ENCODE measurements at regions not wholly inside any gene's neighbourhood (a gene's known extent, or its start where the extent isn't known, plus 50 kb on each side); places are given as distances from the start of the nearest gene placed in this dataset.
"Not testable (repeated sequence)": the region's sequence is repeated elsewhere in the genome, so short reads cannot be mapped to it uniquely, and the experiment has no call there.

DNA sequence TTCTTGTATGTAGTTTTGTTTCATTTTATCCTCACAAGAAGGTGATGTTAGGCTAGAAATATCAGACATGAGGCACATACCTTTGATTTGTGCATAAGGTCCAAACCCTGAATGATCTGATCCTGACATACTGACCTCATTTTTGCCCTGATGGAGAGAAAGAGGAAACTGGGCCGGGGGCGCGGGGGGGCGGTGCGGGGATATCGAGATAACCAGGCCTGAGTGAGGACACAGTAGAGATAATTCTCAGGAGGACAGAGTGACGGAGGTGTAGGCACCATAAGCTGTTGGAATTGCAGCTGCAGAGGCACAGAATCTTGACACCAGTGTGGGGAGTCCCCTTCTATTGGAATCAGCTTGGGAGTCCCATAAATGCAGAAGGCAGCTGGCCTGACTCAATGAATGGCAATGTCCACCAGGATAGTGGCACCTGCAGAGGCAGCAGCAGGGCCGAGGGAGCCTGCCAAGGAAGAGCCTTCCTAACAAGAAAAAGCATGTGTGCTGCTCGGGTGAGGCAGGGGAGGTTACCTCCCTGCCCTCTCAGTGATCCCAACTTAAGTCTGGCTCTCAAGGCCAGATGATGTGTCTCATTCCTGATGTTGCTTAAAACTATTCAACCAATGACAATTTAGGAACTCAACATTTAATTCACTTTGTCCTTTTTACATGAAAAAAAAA, 234.3 kb upstream of the MSX2 start:
- Mint-ChIP-seq H3K9me3 (peaks cover 16% of the 10 kb centered on the region), H3K27ac (no peak overlapping the region), H3K27me3 (ENCODE audit: low read depth) (no peaks in the 10 kb centered on the region), H3K36me3 (no peaks in the 10 kb centered on the region), H3K4me1 (peaks cover 11% of the 10 kb centered on the region), H3K4me3 (no peak overlapping the region)
- DNase-seq (ENCODE audit: low spot score in 2 of 2, unreplicated experiment in 2 of 2) = no peak
- TF ChIP-seq, protein P1, sequence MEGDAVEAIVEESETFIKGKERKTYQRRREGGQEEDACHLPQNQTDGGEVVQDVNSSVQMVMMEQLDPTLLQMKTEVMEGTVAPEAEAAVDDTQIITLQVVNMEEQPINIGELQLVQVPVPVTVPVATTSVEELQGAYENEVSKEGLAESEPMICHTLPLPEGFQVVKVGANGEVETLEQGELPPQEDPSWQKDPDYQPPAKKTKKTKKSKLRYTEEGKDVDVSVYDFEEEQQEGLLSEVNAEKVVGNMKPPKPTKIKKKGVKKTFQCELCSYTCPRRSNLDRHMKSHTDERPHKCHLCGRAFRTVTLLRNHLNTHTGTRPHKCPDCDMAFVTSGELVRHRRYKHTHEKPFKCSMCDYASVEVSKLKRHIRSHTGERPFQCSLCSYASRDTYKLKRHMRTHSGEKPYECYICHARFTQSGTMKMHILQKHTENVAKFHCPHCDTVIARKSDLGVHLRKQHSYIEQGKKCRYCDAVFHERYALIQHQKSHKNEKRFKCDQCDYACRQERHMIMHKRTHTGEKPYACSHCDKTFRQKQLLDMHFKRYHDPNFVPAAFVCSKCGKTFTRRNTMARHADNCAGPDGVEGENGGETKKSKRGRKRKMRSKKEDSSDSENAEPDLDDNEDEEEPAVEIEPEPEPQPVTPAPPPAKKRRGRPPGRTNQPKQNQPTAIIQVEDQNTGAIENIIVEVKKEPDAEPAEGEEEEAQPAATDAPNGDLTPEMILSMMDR (IDR thresholded peaks at IDR 0.05; ENCODE audit: unreplicated experiment) = no peak

GRCh38 chr5:174490728-174491127, 233.7 kb upstream of the MSX2 start:
- no peak overlapping the region for H3K4me3 Mint-ChIP-seq
- TF ChIP-seq, protein P1 (IDR thresholded peaks at IDR 0.05; ENCODE audit: unreplicated experiment) = no peak
- H3K36me3 Mint-ChIP-seq = no peaks in the 10 kb centered on the region

DNA sequence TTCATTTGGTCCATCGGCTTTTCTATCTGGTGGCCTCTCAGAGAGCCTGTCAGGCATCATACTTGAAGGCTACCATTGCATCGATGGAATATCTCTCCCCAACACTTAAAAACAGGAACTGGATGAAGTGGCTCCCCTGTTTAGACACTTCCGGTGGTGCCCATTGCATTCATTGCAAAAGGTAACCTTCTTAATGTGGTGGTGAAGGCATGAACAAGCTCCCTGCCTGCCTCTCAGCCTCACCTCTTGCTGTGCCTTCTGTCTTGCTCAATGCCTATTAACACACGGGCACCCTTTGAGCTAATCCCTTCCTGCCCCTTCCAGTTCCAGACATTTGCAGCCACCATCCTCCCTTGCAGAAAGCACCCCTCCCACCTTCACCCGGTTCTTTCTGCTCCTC, 233.1 kb upstream of the MSX2 start:
- H3K4me3 Mint-ChIP-seq = no peak overlapping the region

More at GRCh38 chr5:174490728-174491127, 233.7 kb upstream of the MSX2 start:
- Mint-ChIP-seq H3K4me1 (peaks cover 13% of the 10 kb centered on the region), H3K27ac (no peak overlapping the region), H3K9me3 (peaks cover 11% of the 10 kb centered on the region), H3K27me3 (ENCODE audit: low read depth) (no peaks in the 10 kb centered on the region)
- DNase-seq (ENCODE audit: low spot score in 2 of 2, unreplicated experiment in 2 of 2) = no peak

GRCh38 chr5:174491761-174492350, 232.5 kb upstream of the MSX2 start:
- Mint-ChIP-seq H3K4me3 (no peak overlapping the region), H3K9me3 (peaks cover 3% of the 10 kb centered on the region), H3K27me3 (ENCODE audit: low read depth) (no peaks in the 10 kb centered on the region), H3K27ac (no peak overlapping the region), H3K4me1 (peaks cover 19% of the 10 kb centered on the region), H3K36me3 (no peaks in the 10 kb centered on the region)
- TF ChIP-seq, protein P1 (IDR thresholded peaks at IDR 0.05; ENCODE audit: unreplicated experiment) = no peak
- DNase-seq (ENCODE audit: low spot score in 2 of 2, unreplicated experiment in 2 of 2) = no peak

More for the DNA sequence above, 233.1 kb upstream of the MSX2 start:
- Mint-ChIP-seq H3K9me3 (peaks cover 6% of the 10 kb centered on the region), H3K36me3 (no peaks in the 10 kb centered on the region), H3K27ac (no peak overlapping the region), H3K4me1 (peaks cover 18% of the 10 kb centered on the region), H3K27me3 (ENCODE audit: low read depth) (no peaks in the 10 kb centered on the region)
- no peak for DNase-seq (ENCODE audit: low spot score in 2 of 2, unreplicated experiment in 2 of 2)
- TF ChIP-seq, protein P1 (IDR thresholded peaks at IDR 0.05; ENCODE audit: unreplicated experiment) = no peak

DNA sequence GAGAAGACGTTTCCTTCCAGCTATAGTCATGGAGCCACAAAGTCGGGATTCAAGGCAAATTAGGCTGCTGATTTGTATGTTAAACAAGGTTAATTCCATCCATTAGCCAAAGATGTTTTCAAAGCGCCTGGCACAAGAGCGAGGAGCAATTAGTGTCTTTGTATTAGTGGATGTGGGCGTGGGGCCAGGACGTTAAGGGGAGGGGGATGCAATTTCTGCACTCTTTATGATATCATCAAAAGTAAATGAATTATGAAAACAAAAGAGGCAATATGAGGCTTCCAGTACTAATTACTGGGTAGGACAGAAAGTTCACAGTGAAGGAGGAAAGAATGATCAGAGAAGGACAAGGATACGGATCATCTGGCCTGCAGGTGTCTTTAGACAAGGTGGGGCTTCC, 230.9 kb upstream of the MSX2 start:
- H3K27ac Mint-ChIP-seq = no peak overlapping the region
- TF ChIP-seq, protein P1 (IDR thresholded peaks at IDR 0.05; ENCODE audit: unreplicated experiment) = no peak
- H3K9me3 Mint-ChIP-seq = peaks cover 9% of the 10 kb centered on the region
- peaks cover 3% of the 10 kb centered on the region for H3K36me3 Mint-ChIP-seq
- peaks cover 19% of the 10 kb centered on the region for H3K4me1 Mint-ChIP-seq
- H3K27me3 Mint-ChIP-seq (ENCODE audit: low read depth) = no peaks in the 10 kb centered on the region
- H3K4me3 Mint-ChIP-seq = no peak overlapping the region
- no peak for DNase-seq (ENCODE audit: low spot score in 2 of 2, unreplicated experiment in 2 of 2)

- not testable (repeated sequence) for DNase-seq (ENCODE audit: low spot score in 2 of 2, unreplicated experiment in 2 of 2); H3K27ac Mint-ChIP-seq; H3K36me3 Mint-ChIP-seq; H3K27me3 Mint-ChIP-seq (ENCODE audit: low read depth); H3K4me3 Mint-ChIP-seq
- Mint-ChIP-seq H3K4me1 (peaks cover 19% of the 10 kb centered on the region), H3K9me3 (peaks cover 21% of the 10 kb centered on the region)
Measured at GRCh38 chr5:174497939-174498338, 226.4 kb upstream of the MSX2 start.

DNA sequence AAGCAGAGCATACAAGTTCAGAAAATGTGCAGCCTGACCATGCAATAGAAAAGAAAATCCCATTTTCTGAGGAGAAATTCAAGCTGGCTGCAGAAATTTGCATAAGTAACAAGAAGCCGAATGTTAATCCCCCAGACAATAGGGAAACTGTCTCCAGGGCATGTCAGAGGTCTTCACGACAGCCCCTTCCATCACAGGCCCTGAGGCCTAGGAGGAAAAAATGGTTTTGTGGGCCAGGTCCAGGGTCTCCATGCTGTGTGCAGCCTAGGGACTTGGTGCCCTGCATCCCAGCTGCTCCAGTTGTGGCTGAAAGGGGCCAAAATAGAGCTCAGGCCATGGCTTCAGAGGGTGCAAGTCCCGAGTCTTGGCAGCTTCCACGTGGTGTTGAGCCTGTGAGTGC, 225.8 kb upstream of the MSX2 start:
- Mint-ChIP-seq H3K9me3 (peaks cover 21% of the 10 kb centered on the region), H3K4me1 (peaks cover 21% of the 10 kb centered on the region)
- not testable (repeated sequence) for H3K4me3 Mint-ChIP-seq; H3K27me3 Mint-ChIP-seq (ENCODE audit: low read depth); DNase-seq (ENCODE audit: low spot score in 2 of 2, unreplicated experiment in 2 of 2); H3K27ac Mint-ChIP-seq; H3K36me3 Mint-ChIP-seq
